HAP-1 (cell line): ENCODE measurements at regions not wholly inside any gene's neighbourhood (a gene's known extent, or its start where the extent isn't known, plus 50 kb on each side); places are given as distances from the start of the nearest gene placed in this dataset.
"Not testable (repeated sequence)": the region's sequence is repeated elsewhere in the genome, so short reads cannot be mapped to it uniquely, and the experiment has no call there.

Experiments used
- DNase-seq, 2 experiments: peaks; one replicate each; pipeline ENCODE4 v3.0.0-alpha.2; 2016 to 2020; ENCODE audit warnings: low spot score in 2 of 2
- H3K27me3 ChIP-seq: fragments of 250-450 bp; sonication (Bioruptor Pico); 2 replicates; pipeline ENCODE4 v1.5.1; 2020; ENCODE audit warnings: low read depth, mild to moderate bottlenecking, moderate library complexity
- H3K36me3 ChIP-seq: fragments of 250-450 bp; sonication (Bioruptor Pico); replicated peaks from 2 replicates; pipeline ENCODE4 v1.5.1; 2020; ENCODE audit warnings: mild to moderate bottlenecking
- H3K4me1 ChIP-seq: fragments of 250-450 bp; sonication (Bioruptor Pico); 2 replicates; pipeline ENCODE4 v1.5.1; 2020; ENCODE audit warnings: mild to moderate bottlenecking
- H3K4me3 ChIP-seq: fragments of 250-450 bp; sonication (Bioruptor Pico); 2 replicates; pipeline ENCODE4 v1.5.1; 2020; ENCODE audit warnings: mild to moderate bottlenecking, moderate library complexity
- H3K9me3 ChIP-seq: fragments of 250-450 bp; sonication (Bioruptor Pico); 2 replicates; pipeline ENCODE4 v1.5.1; 2020; ENCODE audit warnings: mild to moderate bottlenecking, moderate library complexity
- in situ Hi-C: fragments of 300-500 bp; cut with MboI; formaldehyde crosslinking; loops from 3 replicates; pipeline ENCODE4 v1.14.3; 2020; ENCODE audit warnings: low sequenced_read_pairs, inconsistent platforms, mixed read lengths

GRCh38 chr14:29982171-29982570 is 54.5 kb upstream of the PRKD1 start:
- no peak overlapping the region for H3K4me3 ChIP-seq
- no peak for DNase-seq
- H3K27me3 ChIP-seq, result peaks cover 13% of the 10 kb centered on the region
- no peaks in the 10 kb centered on the region for H3K4me1 ChIP-seq
- in situ Hi-C loops, result no loop called here
- H3K9me3 ChIP-seq, result no peaks in the 10 kb centered on the region
- H3K36me3 ChIP-seq, result no peaks in the 10 kb centered on the region

DNA sequence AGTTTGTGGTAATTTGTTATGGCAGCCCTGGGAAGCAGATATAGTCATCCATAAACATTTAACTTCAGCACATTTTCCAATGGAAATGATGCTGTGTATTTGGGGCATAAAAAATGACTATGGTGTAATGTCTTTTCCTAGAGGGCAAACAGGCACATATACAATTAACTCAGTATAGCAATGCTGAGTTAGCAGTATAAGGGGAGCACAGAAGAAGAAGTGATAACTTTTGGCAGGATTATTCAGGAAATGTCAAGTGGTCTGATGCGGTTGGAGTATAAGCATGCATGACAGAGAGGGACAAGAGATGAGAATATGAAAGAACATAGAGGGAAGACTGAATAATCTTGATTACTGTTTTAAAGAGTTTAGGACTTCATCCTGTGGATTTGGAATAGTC is 55.3 kb upstream of the PRKD1 start:
- H3K4me1 ChIP-seq, result no peaks in the 10 kb centered on the region
- in situ Hi-C loops, result no loop called here
- no peaks in the 10 kb centered on the region for H3K9me3 ChIP-seq
- H3K36me3 ChIP-seq, result no peaks in the 10 kb centered on the region
- no peak for DNase-seq
- H3K27me3 ChIP-seq, result peaks cover 13% of the 10 kb centered on the region
- no peak overlapping the region for H3K4me3 ChIP-seq

GRCh38 chr14:29990344-29990857 is 62.8 kb upstream of the PRKD1 start:
- H3K36me3 ChIP-seq, H3K4me1 ChIP-seq, H3K9me3 ChIP-seq, in situ Hi-C loops, DNase-seq, H3K27me3 ChIP-seq, H3K4me3 ChIP-seq: not testable (repeated sequence)

DNA sequence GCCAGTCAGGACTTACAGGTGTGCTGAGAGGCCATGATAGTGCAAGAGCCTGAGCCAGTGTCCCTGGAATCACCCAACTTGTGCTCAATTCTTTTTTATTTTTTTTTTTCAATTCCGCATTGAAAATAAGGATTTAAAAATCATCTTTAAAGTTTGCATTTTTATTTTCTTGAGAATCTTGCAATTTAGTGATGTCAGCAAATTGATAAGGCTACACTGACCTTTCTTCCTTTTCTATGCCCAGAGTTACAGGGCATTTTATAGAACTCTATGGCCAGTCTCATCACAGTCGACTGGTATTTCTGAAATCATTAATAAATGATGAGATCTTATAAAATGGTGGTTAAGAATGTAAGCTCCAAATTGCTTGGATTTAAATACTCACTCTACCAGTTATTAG is 63.3 kb upstream of the PRKD1 start:
- Histone ChIP-seq H3K9me3 (no peaks in the 10 kb centered on the region), H3K27me3 (peaks cover 5% of the 10 kb centered on the region; the same call in 1 of the 2 replicates), H3K4me1 (no peaks in the 10 kb centered on the region), H3K36me3 (no peaks in the 10 kb centered on the region), H3K4me3 (no peak overlapping the region)
- in situ Hi-C loops, result no loop called here
- no peak for DNase-seq

DNA sequence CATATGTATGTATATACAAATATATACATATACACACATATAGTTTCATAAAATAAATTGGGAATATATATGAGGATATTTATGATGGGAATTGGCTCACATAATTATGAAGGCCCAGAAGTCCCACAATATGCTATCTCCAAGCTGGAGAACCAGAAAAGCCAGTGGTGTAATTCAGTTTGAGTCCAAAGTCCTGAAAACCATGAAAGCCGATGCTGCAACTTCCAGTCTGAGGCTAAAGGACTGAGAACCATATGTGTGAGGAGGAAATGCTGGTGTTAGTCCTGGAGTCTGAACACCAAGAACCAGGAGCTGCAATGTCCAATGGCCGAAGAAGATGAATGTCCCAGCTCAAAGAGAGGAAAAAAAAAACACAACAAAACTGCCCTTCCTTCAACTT is 65.5 kb upstream of the PRKD1 start:
- Histone ChIP-seq H3K27me3 (no peaks in the 10 kb centered on the region; the same call in 1 of the 2 replicates), H3K4me1 (no peaks in the 10 kb centered on the region), H3K4me3 (no peak overlapping the region), H3K9me3 (no peaks in the 10 kb centered on the region), H3K36me3 (no peaks in the 10 kb centered on the region)
- in situ Hi-C loops, result no loop called here
- no peak for DNase-seq

- no peak overlapping the region for H3K4me3 ChIP-seq
- H3K9me3 ChIP-seq, result no peaks in the 10 kb centered on the region
- H3K27me3 ChIP-seq, result no peaks in the 10 kb centered on the region
- peaks cover 16% of the 10 kb centered on the region for H3K4me1 ChIP-seq
- no peak for DNase-seq
- no peaks in the 10 kb centered on the region for H3K36me3 ChIP-seq
- in situ Hi-C loops, result no loop called here
These were observed 71.4 kb upstream of the PRKD1 start for GRCh38 chr14:29999013-29999539.

- in situ Hi-C loops, result loop anchor here (10.0 to 25.0 kb wide), 2 partner anchors 448 to 1241 kb away; partner anchors contain the start of gene FOXG1
- Histone ChIP-seq H3K27me3 (no peaks in the 10 kb centered on the region), H3K36me3 (no peaks in the 10 kb centered on the region), H3K4me1 (peaks cover 28% of the 10 kb centered on the region), H3K9me3 (no peaks in the 10 kb centered on the region), H3K4me3 (no peak overlapping the region)
- DNase-seq, result no peak
These were observed 75.2 kb upstream of the PRKD1 start for GRCh38 chr14:30002859-30003258.

GRCh38 chr14:30005114-30005808 is 77.6 kb upstream of the PRKD1 start:
- peaks cover 28% of the 10 kb centered on the region for H3K4me1 ChIP-seq
- no peaks in the 10 kb centered on the region for H3K9me3 ChIP-seq
- in situ Hi-C loops, result loop anchor here (10.0 to 25.0 kb wide), 2 partner anchors 450 to 1243 kb away; partner anchors contain the start of gene FOXG1
- H3K4me3 ChIP-seq, result no peak overlapping the region
- DNase-seq, result peak in 1 of 2 experiments; percentile 64
- no peaks in the 10 kb centered on the region for H3K36me3 ChIP-seq
- H3K27me3 ChIP-seq, result 0 out of 2 replicates have a peak, but pooled peaks cover 2% of the 10 kb centered on the region

DNA sequence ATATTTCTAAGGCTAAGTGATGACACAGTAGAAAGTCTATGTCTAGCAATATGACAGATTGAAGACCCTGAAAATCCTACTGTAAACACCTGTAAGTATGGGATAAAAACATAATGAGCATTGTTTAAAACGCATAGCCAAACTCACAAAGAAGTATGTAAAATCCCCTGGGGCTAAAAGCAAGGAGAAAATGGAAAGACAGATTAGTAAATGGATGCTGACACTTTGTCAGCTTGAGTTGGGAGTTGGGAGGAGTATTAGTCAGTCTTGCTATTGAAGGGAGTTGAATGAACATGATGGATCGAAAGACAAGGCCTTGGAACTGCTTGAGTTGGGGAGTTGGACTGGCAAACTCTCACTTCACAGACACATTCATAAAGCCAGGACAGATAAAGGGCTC is 79.0 kb upstream of the PRKD1 start:
- H3K4me3 ChIP-seq, result no peak overlapping the region
- H3K4me1 ChIP-seq, result peaks cover 28% of the 10 kb centered on the region
- H3K9me3 ChIP-seq, result no peaks in the 10 kb centered on the region
- H3K36me3 ChIP-seq, result no peaks in the 10 kb centered on the region
- peak in 1 of 2 experiments; percentile 22 for DNase-seq
- in situ Hi-C loops, result loop anchor here (10.0 to 25.0 kb wide), 2 partner anchors 452 to 1244 kb away; partner anchors contain the start of gene FOXG1
- H3K27me3 ChIP-seq, result 0 out of 2 replicates have a peak, but pooled peaks cover 2% of the 10 kb centered on the region

DNA sequence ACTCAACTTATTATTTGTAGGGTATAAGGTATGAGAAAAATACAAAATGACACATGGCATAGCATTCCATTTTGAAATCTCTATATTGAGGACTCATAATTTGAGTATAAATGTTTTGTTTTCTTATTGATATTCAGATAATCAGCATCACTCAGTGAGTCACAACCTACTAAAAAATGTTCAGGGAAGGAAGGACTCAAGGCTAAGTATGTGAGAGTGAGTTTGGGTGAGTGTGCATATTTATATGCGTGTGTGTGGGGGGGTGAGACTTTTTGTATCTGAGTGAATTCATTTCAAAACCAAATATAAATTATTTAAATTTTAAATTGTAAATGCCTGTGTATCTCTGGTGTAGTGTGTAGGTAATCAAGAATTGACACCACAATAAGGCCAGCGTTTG is 87.8 kb upstream of the PRKD1 start:
- in situ Hi-C loops, result loop anchor here (25.0 kb wide), 1 partner anchor 1253 kb away; the partner anchor contains the start of gene FOXG1
- DNase-seq, result no peak
- no peaks in the 10 kb centered on the region for H3K9me3 ChIP-seq

DNA sequence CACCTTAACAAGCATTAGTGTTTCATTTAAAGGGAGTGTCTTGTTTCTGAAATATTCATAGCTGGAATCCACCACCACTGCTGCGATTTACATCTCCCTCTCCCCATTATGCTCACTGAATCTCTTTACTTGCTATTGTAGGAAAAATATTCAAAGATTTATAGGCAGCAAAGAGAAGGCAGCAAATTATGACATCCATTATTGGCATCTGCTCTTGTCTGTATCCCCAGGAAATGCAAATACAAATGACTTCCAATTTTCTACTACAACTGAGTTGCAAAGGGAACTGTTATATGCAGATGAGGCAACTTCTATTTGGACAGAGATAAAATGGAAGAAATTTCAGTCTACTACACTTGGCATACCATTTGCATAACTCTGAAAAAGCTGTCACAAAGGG is 88.4 kb upstream of the PRKD1 start:
- H3K36me3 ChIP-seq, result no peaks in the 10 kb centered on the region
- H3K9me3 ChIP-seq, result no peaks in the 10 kb centered on the region
- in situ Hi-C loops, result loop anchor here (25.0 kb wide), 1 partner anchor 1254 kb away; the partner anchor contains the start of gene FOXG1
- no peak for DNase-seq
- no peaks in the 10 kb centered on the region for H3K4me1 ChIP-seq
- H3K27me3 ChIP-seq, result no peaks in the 10 kb centered on the region
- H3K4me3 ChIP-seq, result no peak overlapping the region

More for the DNA sequence above, 87.8 kb upstream of the PRKD1 start:
- H3K36me3 ChIP-seq, result no peaks in the 10 kb centered on the region
- no peaks in the 10 kb centered on the region for H3K27me3 ChIP-seq
- H3K4me1 ChIP-seq, result no peaks in the 10 kb centered on the region
- H3K4me3 ChIP-seq, result no peak overlapping the region

DNA sequence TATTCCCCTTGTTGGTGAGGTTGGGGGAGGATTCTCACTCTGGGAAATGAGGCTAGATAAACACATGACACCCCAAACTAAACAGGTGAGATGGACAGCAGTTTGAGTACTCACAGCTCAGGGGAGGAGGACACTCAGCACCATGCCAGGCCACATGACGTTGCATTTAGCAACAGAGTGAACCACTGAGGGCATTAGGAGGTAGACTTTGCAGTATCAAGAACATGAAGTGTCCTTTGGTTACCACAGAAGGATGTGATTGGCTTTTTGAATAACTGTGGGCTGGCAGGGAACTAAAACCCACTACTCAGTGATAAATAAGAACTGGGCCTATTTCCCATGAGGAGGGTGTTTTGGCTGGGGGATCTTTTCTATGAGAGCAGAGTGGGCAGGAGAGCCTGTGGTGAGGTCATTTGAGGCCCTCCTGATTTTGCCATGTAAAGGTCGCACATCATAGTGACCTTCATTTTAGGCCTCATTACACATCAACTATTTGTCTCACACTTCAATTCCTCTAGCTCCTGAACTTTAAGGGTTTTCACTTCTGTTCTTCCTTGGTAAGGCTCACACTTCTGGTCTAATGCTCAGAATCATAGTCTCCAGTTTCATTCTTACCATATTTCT is 89.8 kb upstream of the PRKD1 start:
- in situ Hi-C loops, result loop anchor here (25.0 kb wide), 1 partner anchor 1255 kb away; the partner anchor contains the start of gene FOXG1
- no peaks in the 10 kb centered on the region for H3K36me3 ChIP-seq
- no peaks in the 10 kb centered on the region for H3K27me3 ChIP-seq
- no peak for DNase-seq
- H3K4me3 ChIP-seq, result no peak overlapping the region
- no peaks in the 10 kb centered on the region for H3K4me1 ChIP-seq
- no peaks in the 10 kb centered on the region for H3K9me3 ChIP-seq

GRCh38 chr14:30020271-30020670 is 92.6 kb upstream of the PRKD1 start:
- in situ Hi-C loops, result loop anchor here (25.0 kb wide), 1 partner anchor 1258 kb away; the partner anchor contains the start of gene FOXG1
- DNase-seq, result no peak
- no peaks in the 10 kb centered on the region for H3K4me1 ChIP-seq
- H3K27me3 ChIP-seq, result no peaks in the 10 kb centered on the region
- H3K36me3 ChIP-seq, result no peaks in the 10 kb centered on the region
- H3K9me3 ChIP-seq, result no peaks in the 10 kb centered on the region
- no peak overlapping the region for H3K4me3 ChIP-seq

GRCh38 chr14:30020687-30021086 is 93.0 kb upstream of the PRKD1 start:
- in situ Hi-C loops, result loop anchor here (25.0 kb wide), 1 partner anchor 1258 kb away; the partner anchor contains the start of gene FOXG1
- Histone ChIP-seq H3K36me3 (no peaks in the 10 kb centered on the region), H3K27me3 (no peaks in the 10 kb centered on the region), H3K4me3 (no peak overlapping the region), H3K4me1 (no peaks in the 10 kb centered on the region), H3K9me3 (no peaks in the 10 kb centered on the region)
- DNase-seq, result no peak
